ENCODE measurements at regions not wholly inside any gene's neighbourhood (a gene's known extent, or its start where the extent isn't known, plus 50 kb on each side); places are given as distances from the start of the nearest gene placed in this dataset.

DNA sequence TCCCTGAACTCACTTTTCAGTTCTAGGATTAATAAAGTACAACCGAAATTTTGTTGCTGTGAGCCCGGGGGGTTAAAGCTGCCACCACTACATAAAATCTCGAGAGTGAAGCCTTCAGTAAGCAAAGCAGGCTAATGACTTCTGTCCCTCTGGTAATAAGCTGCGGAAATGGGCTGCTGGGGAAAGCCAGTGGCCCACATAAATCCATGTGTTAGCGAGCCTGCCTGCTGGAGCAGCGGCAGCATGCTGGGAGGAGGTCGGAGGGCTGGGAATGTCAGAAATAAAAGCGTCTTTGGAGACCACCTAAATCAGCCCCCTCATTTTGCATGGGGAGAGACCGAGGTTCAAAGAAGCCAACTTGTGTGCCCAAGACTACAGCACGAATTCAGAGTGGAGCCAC is 371.7 kb downstream of the TNS1 start:
- DNase-seq (ENCODE audit: extremely low read depth, low read depth, low spot score): no peak

DNA sequence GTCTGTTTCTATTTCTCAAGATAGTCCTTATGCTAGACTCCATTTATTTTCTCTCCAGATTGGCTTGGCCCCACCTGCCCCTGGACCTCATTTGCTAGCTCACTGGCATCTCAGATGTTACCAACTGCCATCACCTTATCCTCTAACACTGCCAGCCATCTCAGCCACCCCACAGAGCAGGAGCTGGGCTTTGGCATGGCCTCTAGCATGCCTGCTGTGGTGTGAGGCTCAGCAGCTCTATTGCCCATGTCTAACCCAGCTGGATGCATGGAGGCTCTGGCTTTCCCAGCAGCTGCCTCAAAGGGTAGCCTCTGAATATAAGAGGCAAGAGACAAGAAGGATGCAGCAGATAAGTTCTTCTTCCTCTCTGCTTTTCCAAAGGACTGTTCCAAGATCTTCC is 373.4 kb downstream of the TNS1 start:
- DNase-seq (ENCODE audit: extremely low read depth, low read depth, low spot score): no peak

DNA sequence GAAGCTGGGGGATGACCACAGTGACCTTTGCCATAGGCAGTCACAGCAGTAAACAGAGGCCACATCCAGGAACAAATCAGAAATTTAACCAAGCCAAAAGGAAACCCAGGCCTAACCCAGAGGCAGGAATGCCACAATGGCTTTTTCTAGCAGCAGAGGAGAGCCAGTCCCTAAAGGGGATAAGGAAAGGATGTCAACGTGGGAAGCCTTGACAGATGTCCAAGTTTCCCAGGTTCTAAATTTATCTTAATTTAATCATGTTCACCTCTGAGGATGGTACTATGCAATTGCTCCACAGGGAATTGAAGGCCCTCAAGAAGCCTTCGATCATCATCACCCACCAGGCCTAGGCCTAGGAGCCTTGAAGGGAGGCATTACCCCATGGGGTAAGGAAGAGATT is 374.7 kb downstream of the TNS1 start:
- no peak for DNase-seq (ENCODE audit: extremely low read depth, low read depth, low spot score)

DNA sequence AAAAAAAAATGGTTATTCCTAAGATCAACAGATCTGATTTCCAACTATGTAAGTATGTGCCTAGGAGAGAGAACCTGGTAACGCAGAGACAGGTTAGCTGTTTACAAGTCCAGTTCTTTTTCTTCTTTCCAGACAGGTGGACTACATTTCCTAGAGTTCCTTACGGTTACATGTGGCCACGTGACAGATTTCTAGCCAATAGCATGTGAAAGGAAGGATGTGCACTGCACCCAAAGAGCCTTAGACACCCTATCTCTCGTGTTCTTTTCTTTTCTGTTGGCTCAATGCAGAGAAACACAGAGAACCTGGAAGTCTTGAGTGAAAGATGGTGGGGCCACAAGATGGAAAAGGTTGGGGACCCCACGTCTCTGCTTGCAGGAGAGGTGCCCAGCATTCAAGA is 375.9 kb downstream of the TNS1 start:
- no peak for DNase-seq (ENCODE audit: extremely low read depth, low read depth, low spot score)

DNA sequence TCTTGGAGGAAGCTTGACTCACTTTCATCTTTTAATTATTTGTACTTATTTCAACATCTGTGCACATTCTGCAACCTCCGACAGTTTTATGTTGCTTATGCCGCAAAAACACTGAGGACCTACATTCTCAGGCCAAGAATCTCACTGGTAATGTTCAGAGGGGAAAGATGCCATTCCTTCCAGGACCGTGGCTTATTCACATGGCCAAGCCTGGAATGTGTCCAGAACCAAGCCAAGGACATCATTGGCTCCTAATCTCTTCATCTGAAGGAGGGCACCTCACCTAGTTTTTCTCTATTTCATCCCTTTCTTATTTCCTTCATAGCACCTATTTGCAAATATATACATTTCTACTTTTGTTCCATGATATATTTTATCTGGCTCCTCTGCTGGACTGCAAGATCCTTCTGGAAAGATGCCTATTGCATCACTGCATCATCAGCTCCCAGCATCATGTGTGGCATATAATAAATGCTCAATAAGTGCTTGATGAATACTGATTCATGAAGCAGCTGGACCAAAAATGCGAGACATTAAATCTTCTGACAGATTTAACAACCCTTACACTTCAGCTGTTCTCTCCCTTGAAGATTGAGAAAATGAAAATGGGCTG is 377.1 kb downstream of the TNS1 start:
- no peak for DNase-seq (ENCODE audit: extremely low read depth, low read depth, low spot score)

DNA sequence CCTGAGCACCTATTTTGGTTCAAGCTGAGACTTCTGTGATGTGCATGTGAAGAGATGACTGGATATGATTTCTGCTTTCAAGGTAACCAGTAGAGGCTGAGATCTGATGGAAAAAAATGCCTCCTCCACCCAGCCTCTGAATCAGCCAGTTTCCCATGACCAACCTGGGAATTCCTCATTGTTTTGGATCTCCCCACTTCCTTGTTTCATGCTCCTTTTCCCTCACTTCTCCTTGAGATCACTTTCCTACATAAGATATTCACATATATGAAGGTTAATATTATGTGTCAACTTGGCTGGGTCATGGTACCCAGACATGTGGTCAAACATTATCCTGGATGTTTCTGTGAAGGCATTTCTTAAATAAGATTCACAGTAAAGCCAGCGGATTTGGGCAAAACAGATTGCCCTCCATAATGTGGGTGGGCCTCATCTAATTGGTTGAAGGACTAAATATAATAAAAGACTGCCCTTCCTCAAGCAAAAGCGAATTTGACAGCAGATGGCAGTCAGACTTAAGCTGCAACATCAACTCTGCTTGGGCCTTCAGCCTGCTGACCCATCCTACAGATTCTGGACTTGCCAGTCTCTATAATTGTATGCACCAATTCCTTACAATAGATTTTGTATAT is 379.4 kb downstream of the TNS1 start:
- no peak for DNase-seq (ENCODE audit: extremely low read depth, low read depth, low spot score)

DNA sequence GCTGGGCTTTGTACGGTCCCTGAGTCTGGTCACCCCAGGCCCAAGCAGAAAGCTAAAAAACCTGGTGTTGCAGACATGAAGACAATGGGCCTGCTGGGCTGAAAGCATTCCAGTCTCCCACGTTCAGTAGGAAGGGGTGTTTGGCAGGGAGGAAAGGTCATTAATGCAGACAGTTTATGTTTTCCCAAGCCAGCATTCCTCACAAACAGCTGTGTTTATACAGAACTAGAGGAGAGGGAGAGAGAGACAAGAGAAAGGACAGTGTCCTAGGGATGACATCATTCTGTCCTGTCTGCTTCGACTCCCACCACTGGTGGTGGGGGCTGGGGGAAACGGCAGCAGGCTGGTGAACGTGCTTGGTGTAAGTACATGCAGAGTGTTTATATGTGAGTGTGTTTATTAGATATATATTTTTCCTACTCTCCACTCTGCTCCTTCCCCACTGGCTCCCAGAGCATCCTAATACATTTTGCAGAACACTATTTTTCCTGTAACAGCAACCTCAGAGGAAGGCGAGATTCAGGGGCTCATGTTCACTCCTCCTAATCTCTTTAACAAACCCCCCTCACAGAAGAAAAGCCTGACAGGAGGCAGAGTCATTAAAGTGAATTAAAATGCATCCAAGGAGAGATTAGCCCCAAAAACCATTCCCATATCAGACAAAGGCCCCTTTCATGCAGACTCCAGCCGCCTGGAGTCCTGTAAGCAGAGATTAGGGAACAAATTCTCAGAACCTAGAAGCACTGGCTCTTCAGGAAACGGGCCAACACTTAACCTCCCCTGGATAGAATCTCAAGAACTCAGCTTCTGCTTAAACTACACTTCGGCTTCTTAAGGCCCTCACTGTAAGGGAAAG is 380.4 kb downstream of the TNS1 start:
- DNase-seq (ENCODE audit: extremely low read depth, low read depth, low spot score): no peak

DNA sequence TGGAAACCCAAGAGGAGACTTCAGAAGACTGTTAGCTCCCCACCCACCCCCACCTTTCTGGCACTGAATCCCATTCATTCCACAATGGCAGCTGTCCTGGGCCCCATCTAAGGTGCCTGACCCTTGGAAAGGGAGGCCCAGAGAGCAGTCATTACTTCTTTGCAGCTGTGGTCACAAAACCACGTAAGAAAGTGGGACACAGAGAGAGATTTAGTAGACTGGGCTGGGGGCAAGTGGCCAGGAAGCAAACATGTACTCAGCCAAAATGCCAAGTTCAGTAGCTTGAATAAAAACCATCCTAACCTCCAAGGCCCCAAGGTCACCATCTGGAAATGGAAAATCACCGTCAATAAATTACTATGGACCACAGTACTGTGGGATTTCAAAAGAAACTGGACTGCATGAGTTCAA is 381.4 kb downstream of the TNS1 start:
- DNase-seq (ENCODE audit: extremely low read depth, low read depth, low spot score): no peak

DNA sequence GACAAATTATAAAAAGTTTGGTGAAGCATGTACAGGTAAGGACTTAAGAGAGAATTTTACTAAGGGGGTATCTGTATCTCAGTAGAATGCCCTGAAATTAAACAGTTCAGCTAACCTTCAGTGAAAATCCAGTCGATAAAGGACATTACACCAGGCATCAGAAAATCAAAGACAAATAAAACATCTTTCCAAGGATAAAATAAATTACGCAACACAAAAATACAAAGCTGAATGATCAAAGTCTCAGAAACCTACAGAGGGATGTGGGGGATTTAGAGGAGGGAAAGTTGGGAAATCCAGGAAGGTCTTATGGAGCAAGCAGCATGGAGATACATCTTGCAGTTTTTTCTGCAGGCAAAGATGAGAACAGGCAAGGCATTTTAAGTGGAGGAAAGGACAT is 384.1 kb downstream of the TNS1 start:
- no peak for DNase-seq (ENCODE audit: extremely low read depth, low read depth, low spot score)

DNA sequence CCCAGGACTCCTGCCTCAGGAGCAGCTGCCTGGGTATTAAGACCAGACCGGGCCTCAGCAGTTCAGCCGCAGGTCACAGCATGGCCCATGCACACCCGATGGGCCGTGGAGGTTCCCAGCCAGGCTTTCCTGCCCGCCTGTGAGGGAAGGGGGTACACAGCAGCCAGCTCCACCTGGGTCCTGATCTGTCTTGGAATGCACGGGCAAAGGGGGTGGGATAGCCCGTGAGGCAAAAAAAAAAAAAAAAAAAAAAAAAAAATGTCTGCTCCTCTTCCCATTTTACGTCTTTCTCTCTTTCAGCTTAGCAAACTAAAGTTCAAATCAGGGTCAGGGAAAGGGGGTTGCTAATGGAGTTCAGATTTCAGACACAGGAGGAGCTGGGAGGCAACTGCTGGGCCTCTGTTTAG is 385.2 kb downstream of the TNS1 start:
- DNase-seq (ENCODE audit: extremely low read depth, low read depth, low spot score): no peak

DNA sequence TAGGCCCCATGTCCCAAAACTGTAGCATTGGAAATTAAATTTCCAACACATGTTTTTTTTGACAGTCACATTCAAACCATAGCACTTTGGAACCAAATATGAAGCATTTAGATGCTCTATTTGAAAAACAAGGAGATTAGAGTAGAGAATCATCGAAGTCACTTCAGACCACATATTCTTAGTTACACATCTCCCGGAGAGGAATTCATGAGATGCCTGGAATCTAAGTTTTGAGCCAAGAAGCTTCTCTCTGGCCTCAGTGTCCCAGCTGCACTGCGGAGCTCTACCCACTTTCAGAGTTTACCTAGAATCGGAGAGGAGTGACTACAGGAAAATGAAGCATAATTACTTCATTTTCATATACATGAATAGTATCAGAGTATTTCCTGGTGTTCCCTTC is 385.9 kb downstream of the TNS1 start:
- no peak for DNase-seq (ENCODE audit: extremely low read depth, low read depth, low spot score)

DNA sequence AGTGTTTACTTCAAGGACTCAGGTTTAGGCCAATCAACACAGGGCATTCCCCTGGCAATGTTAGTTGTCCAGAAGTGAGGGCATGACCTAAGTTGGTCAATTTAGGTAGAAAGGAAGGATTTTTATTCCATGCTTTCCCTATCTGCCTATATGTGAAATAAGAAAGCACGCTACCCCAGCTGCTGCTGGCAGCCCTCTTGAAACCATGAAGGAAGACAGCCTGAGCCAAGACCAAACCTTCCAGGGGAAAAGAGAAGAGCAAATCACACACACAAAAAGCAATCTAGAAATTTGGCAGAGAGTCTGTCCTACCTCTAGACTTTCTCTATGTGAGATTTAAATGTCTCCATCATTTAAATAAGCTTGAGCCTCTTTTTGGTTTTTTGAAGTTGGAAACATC is 387.6 kb downstream of the TNS1 start:
- no peak for DNase-seq (ENCODE audit: extremely low read depth, low read depth, low spot score)

DNA sequence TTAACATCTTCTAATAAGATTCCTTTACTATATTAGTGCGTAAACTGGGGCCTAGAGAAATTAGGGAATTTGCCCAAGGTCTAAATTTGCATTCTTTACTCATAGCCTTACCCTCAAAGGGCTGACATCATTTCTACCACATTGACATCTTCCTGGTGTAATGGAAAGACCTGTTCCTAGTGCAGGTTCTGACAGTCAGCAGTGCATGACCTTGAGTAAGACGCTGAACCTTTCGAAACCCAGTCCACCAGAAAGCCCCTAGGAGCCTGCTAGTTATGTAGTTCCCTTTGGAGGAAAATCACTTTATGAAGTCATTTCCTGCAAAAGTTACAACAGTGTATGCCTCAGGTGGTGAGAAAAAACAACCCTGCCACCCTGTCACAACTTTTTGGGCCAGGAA is 388.3 kb downstream of the TNS1 start:
- no peak for DNase-seq (ENCODE audit: extremely low read depth, low read depth, low spot score)

DNA sequence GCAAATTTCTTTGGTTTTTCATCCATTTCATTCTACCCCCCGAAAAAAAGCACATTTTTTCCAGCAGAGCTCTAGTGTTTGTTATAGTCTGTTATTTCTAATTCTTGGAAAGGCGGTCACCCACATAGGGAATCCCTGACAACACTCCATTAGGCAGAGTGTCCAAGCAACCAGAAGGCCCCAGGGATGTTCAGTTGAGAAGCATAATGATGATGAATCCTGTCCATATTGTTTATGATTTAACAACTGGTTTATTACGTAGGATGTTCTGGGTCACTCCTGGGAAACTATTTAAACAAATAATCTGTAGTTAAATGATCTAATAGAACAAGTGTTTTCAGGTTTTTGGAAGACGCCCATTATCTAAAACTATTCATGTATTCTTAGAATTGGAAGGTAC is 388.7 kb downstream of the TNS1 start:
- no peak for DNase-seq (ENCODE audit: extremely low read depth, low read depth, low spot score)

DNA sequence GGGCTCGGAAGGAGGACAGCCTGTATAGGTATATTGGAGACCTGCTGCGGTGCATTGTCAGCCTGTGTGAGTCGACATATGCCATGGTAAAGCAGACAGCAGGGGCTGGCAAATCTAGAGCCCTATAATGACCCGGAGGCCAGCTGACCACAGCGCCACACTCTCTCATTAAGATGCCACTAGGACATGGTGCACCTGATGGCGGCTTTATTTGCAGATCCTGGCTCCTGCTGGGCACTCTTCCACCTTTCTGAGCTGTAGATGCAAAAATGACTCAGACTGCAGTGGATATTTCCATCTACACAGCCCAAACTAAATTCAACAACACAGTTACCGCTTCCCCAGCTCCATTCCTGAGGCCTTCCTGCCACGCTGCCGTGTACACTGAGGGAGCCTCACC is 389.9 kb downstream of the TNS1 start:
- DNase-seq (ENCODE audit: extremely low read depth, low read depth, low spot score): no peak

DNA sequence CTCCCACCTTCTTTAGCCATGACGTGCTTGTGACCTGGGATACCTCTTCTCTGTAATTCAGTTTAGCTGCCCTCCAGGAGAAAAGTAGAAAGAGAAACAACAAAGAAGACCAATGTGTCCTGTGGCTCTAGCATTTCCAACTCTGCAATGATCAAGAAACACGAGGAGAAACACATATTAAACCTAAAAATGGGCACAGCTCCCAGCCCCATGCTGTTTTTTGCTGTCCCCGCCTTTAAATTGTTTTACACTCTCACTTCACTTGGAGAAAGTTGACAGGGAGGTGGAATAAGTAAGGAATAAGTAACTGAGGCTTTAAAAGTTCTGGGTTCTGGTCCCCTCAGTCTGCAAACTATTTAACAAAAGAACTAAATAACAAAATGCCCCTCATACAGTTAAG is 390.6 kb downstream of the TNS1 start:
- no peak for DNase-seq (ENCODE audit: extremely low read depth, low read depth, low spot score)

DNA sequence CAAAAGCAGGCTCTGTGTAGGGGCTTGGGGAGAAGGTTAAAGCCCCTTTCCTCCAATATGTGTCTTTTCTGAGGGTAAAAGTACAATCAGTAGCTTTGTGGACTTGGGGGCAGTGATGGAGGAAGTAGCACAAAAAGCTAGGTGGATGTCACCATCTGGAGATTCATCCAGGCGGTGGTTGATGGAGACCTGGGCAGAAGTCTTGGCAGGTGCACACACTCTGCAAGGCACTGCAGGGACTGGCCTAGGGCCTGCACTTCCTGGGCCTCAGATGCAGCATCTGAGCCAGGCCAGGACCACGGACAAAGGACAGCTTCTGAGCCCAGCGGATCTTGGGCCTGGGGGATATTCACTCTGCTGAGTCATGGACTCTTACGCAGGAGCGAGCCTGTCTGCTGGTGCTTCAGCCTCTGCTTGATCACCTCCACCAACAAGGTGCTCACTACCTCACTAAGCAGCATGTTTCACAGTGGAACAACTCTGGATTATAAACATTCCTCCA is 391.1 kb downstream of the TNS1 start:
- no peak for DNase-seq (ENCODE audit: extremely low read depth, low read depth, low spot score)

DNA sequence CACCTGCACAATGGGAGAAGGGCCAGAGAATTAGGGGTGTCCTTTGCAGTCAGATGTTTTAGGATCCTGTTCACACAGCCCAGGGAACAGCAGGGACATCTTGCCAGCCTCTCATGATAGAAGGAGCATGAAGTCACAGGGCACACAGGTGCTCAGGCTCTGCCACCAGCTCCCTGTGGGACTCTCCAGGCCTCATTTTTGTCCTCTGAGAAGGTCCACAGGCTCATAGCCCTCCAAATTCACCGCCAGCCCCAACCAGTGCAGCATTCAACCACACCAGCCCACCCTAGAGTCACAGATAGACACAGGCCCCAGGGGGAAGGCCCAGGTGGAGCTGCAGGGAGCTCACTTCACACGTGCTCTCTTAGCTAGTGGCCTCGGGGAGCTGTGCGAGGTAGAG is 391.7 kb downstream of the TNS1 start:
- DNase-seq (ENCODE audit: extremely low read depth, low read depth, low spot score): no peak

DNA sequence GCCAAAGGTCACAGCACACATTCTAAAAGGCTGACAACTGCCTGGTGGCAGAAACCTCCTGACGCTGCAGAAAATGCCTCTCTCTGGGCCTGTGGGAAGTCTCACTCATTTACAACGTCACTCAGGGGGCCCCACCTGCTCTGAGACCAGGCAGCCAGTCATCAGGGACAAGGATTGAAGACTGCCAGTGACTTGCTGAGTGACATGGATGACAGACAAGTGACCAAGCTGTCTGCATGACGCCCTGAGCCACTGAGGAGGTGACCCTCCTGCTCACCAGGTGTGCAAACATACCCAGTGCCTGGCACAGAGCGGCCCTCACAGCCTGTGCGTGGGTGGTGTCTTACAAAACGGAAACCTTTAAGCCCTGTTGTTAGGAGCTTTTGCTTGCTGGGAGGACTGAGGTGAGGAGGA is 392.4 kb downstream of the TNS1 start:
- no peak for DNase-seq (ENCODE audit: extremely low read depth, low read depth, low spot score)

DNA sequence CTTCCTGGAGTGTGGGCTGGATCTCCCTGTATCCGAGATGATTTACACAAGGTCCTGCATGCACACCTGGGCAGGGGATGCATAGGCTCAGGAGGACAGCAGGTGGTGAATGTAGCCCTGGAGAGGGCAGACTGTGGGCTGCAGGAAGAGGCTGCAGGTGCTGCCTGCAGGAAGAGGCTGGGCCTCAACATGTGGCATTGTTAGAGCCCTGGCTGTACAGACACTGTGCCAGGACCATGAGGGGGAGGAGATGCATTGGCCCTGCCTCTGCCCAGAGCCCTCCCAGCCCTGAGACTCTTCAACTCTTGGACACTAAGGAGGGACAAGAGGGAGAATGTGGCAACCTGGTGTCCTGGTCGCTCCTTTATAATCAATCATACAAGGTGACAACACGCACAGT is 392.8 kb downstream of the TNS1 start:
- no peak for DNase-seq (ENCODE audit: extremely low read depth, low read depth, low spot score)

DNA sequence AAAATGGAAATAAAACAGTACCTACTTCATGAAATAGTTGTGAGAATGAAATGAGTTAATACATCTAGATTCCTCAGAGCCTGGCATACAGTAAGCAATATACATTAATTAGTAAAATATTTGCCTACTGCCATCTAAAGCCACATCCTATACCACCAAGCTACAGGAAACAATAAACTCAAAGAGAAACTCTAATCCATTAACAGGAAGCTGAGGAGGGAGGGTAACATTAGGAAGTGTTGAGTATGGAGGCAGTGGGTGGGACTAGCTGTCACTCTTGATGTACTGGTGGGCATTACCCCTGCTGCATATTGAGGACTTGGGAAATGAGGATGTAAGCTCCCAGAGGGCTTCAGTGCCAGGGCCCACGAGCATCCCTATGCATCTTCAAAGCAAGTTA is 396.5 kb downstream of the TNS1 start:
- DNase-seq (ENCODE audit: extremely low read depth, low read depth, low spot score): no peak
